Natural killer cell (primary cell): ENCODE measurements at regions not wholly inside any gene's neighbourhood (a gene's known extent, or its start where the extent isn't known, plus 50 kb on each side); places are given as distances from the start of the nearest gene placed in this dataset.

ENCODE experiments used
- ATAC-seq, 3 donors: fragments of 150-1000 bp in 2 of 3; fragments of 200-7000 bp in 1 of 3; cut with Tn5 transposase; 1 replicate in 1 of 3; 2 replicates in 2 of 3; pipeline ENCODE4 v1.10.0; 2021; ENCODE audit warnings: mild to moderate bottlenecking in 2 of 3, moderate library complexity in 2 of 3
- DNase-seq, 2 donors: peaks; one replicate each; pipeline versions ENCODE4 v3.0.0 to v3.0.0-alpha.2; 2013 to 2021; ENCODE audit warnings: mixed read lengths in 1 of 2
- H3K27ac ChIP-seq: one replicate; pipeline ENCODE4 v1.5.1; 2013; ENCODE audit warnings: mild to moderate bottlenecking, low read length
- H3K27me3 ChIP-seq: one replicate; pipeline ENCODE4 v1.6.1; 2013; ENCODE audit warnings: low read length; ENCODE audit not compliant: control insufficient read depth, insufficient read depth
- H3K36me3 ChIP-seq: one replicate; pipeline ENCODE4 v1.6.1; 2013; ENCODE audit warnings: low read length; ENCODE audit not compliant: control insufficient read depth, insufficient read depth
- H3K4me1 ChIP-seq: one replicate; pipeline ENCODE4 v1.6.1; 2013; ENCODE audit warnings: low read length; ENCODE audit not compliant: control insufficient read depth, insufficient read depth
- H3K4me3 ChIP-seq: one replicate; pipeline ENCODE4 v1.5.1; 2013; ENCODE audit warnings: low read length
- H3K9me3 ChIP-seq: one replicate; pipeline ENCODE4 v1.6.1; 2013; ENCODE audit warnings: low read length; ENCODE audit not compliant: control insufficient read depth, insufficient read depth
- H3K27ac Mint-ChIP-seq, 2 donors: one replicate each; pipeline ENCODE4 v1.8.0; 2022; ENCODE audit warnings: mild to moderate bottlenecking in 2 of 2, mixed read lengths in 2 of 2, moderate library complexity in 1 of 2
- H3K27me3 Mint-ChIP-seq, 2 donors: one replicate each; pipeline ENCODE4 v1.8.0; 2022; ENCODE audit warnings: low read depth in 2 of 2, mixed read lengths in 2 of 2
- H3K36me3 Mint-ChIP-seq: one replicate; pipeline ENCODE4 v1.8.0; 2022; ENCODE audit warnings: mixed read lengths
- H3K4me1 Mint-ChIP-seq, 2 donors: one replicate each; pipeline ENCODE4 v1.8.0; 2022; ENCODE audit warnings: mixed read lengths in 2 of 2
- H3K4me3 Mint-ChIP-seq: one replicate; pipeline ENCODE4 v1.8.0; 2022; ENCODE audit warnings: mild to moderate bottlenecking, moderate library complexity, mixed read lengths
- H3K9me3 Mint-ChIP-seq, 2 donors: one replicate each; pipeline ENCODE4 v1.8.0; 2022; ENCODE audit warnings: mixed read lengths in 2 of 2
- whole genome bisulfite sequencing: methylation state at CpG from one replicate; pipeline ENCODE4 v1.1.7; 2013; ENCODE audit warnings: missing lambda C conversion rate; ENCODE audit not compliant: insufficient coverage; 5-methylcytosine and 5-hydroxymethylcytosine counted together
- intact Hi-C: fragments of 100-400 bp; cut with micrococcal nuclease; formaldehyde crosslinking; loops from one replicate; pipeline ENCODE4 v1.14.2; 2022
- TF ChIP-seq, protein P1 (sequence below): fragments of 200-600 bp; IDR thresholded peaks from one replicate; pipeline ENCODE4 v1.8.0; 2022; ENCODE audit warnings: antibody characterized with exemption

- TF ChIP-seq, protein P1, sequence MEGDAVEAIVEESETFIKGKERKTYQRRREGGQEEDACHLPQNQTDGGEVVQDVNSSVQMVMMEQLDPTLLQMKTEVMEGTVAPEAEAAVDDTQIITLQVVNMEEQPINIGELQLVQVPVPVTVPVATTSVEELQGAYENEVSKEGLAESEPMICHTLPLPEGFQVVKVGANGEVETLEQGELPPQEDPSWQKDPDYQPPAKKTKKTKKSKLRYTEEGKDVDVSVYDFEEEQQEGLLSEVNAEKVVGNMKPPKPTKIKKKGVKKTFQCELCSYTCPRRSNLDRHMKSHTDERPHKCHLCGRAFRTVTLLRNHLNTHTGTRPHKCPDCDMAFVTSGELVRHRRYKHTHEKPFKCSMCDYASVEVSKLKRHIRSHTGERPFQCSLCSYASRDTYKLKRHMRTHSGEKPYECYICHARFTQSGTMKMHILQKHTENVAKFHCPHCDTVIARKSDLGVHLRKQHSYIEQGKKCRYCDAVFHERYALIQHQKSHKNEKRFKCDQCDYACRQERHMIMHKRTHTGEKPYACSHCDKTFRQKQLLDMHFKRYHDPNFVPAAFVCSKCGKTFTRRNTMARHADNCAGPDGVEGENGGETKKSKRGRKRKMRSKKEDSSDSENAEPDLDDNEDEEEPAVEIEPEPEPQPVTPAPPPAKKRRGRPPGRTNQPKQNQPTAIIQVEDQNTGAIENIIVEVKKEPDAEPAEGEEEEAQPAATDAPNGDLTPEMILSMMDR: no peak
- Mint-ChIP-seq H3K9me3 (peaks cover 15 to 29% of the 10 kb centered on the region in 2 donors), H3K27me3 (no peaks in the 10 kb centered on the region), H3K4me1 (no peaks in the 10 kb centered on the region), H3K36me3 (peaks cover 8% of the 10 kb centered on the region), H3K27ac (no peak overlapping the region), H3K4me3 (no peak overlapping the region)
- H3K4me1 ChIP-seq: no peaks in the 10 kb centered on the region
- H3K36me3 ChIP-seq: no peaks in the 10 kb centered on the region
- H3K9me3 ChIP-seq: no peaks in the 10 kb centered on the region
- H3K4me3 ChIP-seq: no peak overlapping the region
- ATAC-seq: no peak
- DNase-seq: no peak
- H3K27ac ChIP-seq: no peak overlapping the region
- intact Hi-C loops: no loop called here
- H3K27me3 ChIP-seq: no peaks in the 10 kb centered on the region
- 93% methylated on average over 6 of the region's 6 CpGs for WGBS
Observed at GRCh38 chr2:52107124-52107523, 1075.2 kb upstream of the NRXN1 start.

- Histone ChIP-seq H3K4me3 (no peak overlapping the region), H3K27ac (no peak overlapping the region), H3K36me3 (no peaks in the 10 kb centered on the region), H3K9me3 (peaks cover 6% of the 10 kb centered on the region), H3K27me3 (no peaks in the 10 kb centered on the region), H3K4me1 (no peaks in the 10 kb centered on the region)
- no peak overlapping the region for H3K4me3 Mint-ChIP-seq
- peaks cover 7% of the 10 kb centered on the region for H3K36me3 Mint-ChIP-seq
- no peak for DNase-seq
- WGBS: 88% methylated on average over 4 of the region's 4 CpGs
- H3K27me3 Mint-ChIP-seq: no peaks in the 10 kb centered on the region
- intact Hi-C loops: no loop called here
- TF ChIP-seq, protein P1: no peak
- no peaks in the 10 kb centered on the region for H3K4me1 Mint-ChIP-seq
- H3K9me3 Mint-ChIP-seq: peaks cover 21 to 35% of the 10 kb centered on the region in 2 donors
- no peak overlapping the region for H3K27ac Mint-ChIP-seq
- no peak for ATAC-seq
Observed at GRCh38 chr2:52097071-52097470, 1065.1 kb upstream of the NRXN1 start.

- Histone ChIP-seq H3K27ac (no peak overlapping the region), H3K9me3 (no peaks in the 10 kb centered on the region), H3K27me3 (no peaks in the 10 kb centered on the region), H3K4me3 (no peak overlapping the region), H3K36me3 (no peaks in the 10 kb centered on the region), H3K4me1 (no peaks in the 10 kb centered on the region)
- Mint-ChIP-seq H3K27me3 (no peaks in the 10 kb centered on the region), H3K4me3 (no peak overlapping the region), H3K27ac (no peak overlapping the region), H3K9me3 (peaks cover 6 to 17% of the 10 kb centered on the region in 2 donors), H3K36me3 (no peaks in the 10 kb centered on the region), H3K4me1 (no peaks in the 10 kb centered on the region)
- TF ChIP-seq, protein P1: no peak
- no CpG with 5 or more reads among the region's 1 CpG for WGBS
- intact Hi-C loops: no loop called here
- ATAC-seq (no peak), DNase-seq (no peak)
Observed at GRCh38 chr2:52084759-52085158, 1052.8 kb upstream of the NRXN1 start.

GRCh38 chr2:52083214-52083613 lies 1051.3 kb upstream of the NRXN1 start:
- Mint-ChIP-seq H3K27me3 (no peaks in the 10 kb centered on the region), H3K9me3 (peaks cover 6 to 20% of the 10 kb centered on the region in 2 donors), H3K4me1 (no peaks in the 10 kb centered on the region), H3K4me3 (no peak overlapping the region), H3K36me3 (no peaks in the 10 kb centered on the region), H3K27ac (no peak overlapping the region)
- H3K36me3 ChIP-seq: no peaks in the 10 kb centered on the region
- H3K27ac ChIP-seq: no peak overlapping the region
- H3K4me3 ChIP-seq: no peak overlapping the region
- TF ChIP-seq, protein P1: no peak
- no peaks in the 10 kb centered on the region for H3K9me3 ChIP-seq
- ATAC-seq: no peak
- intact Hi-C loops: no loop called here
- H3K4me1 ChIP-seq: no peaks in the 10 kb centered on the region
- H3K27me3 ChIP-seq: no peaks in the 10 kb centered on the region
- no peak for DNase-seq
